H1 (cell line): ENCODE measurements at regions not wholly inside any gene's neighbourhood (a gene's known extent, or its start where the extent isn't known, plus 50 kb on each side); places are given as distances from the start of the nearest gene placed in this dataset.

Source experiments
- CTCF ChIA-PET: fragments of 300-600 bp; sonication (Branson Sonifier 250); formaldehyde crosslinking; loops from one replicate; lab custom pipeline; 2021; ENCODE audit not compliant: partially characterized antibody; lab: Charles Lee
- POLR2A ChIA-PET: fragments of 300-600 bp; sonication (Branson Sonifier 250); formaldehyde crosslinking; loops from one replicate; lab custom pipeline; 2021; ENCODE audit warnings: inconsistent platforms; ENCODE audit not compliant: partially characterized antibody; lab: Charles Lee
- DNase-seq, 2 experiments: peaks; one replicate each; pipeline versions ENCODE4 v3.0.0 to v3.0.0-alpha.2; 2010 to 2022; ENCODE audit warnings: low spot score in 2 of 2, low read depth in 1 of 2, mixed read lengths in 1 of 2
- FAIRE-seq: peaks from 2 replicates; lab custom pipeline; 2011; peaks lifted over from hg19 to GRCh38; lab: Jason Lieb, UNC
- H2AFZ ChIP-seq: 2 replicates; pipeline ENCODE4 v1.8.1; 2012; ENCODE audit warnings: low read length, inconsistent platforms
- H2AK5ac ChIP-seq: 2 replicates; pipeline ENCODE4 v1.6.1; 2013; ENCODE audit warnings: low read depth, low read length
- H2BK120ac ChIP-seq: replicated peaks from 2 replicates; pipeline ENCODE3; 2013; ENCODE audit warnings: low read depth, low read length, inconsistent platforms
- H2BK12ac ChIP-seq: 2 replicates; pipeline ENCODE4 v1.6.1; 2013; ENCODE audit warnings: low read depth, low read length
- H2BK15ac ChIP-seq: 2 replicates; pipeline ENCODE4 v1.6.1; 2013; ENCODE audit warnings: low read length
- H2BK20ac ChIP-seq: 2 replicates; pipeline ENCODE4 v1.6.1; 2013; ENCODE audit warnings: low read length
- H2BK5ac ChIP-seq: 2 replicates; pipeline ENCODE4 v1.6.1; 2013; ENCODE audit warnings: low read depth, low read length
- H3K14ac ChIP-seq: 2 replicates; pipeline ENCODE4 v1.6.1; 2013; ENCODE audit warnings: inconsistent platforms; ENCODE audit not compliant: insufficient read length
- H3K18ac ChIP-seq: 2 replicates; pipeline ENCODE4 v1.6.1; 2013; ENCODE audit warnings: low read length; ENCODE audit errors: extremely low read depth
- H3K23ac ChIP-seq: 2 replicates; pipeline ENCODE4 v1.6.1; 2013; ENCODE audit warnings: inconsistent platforms; ENCODE audit not compliant: insufficient read length
- H3K23me2 ChIP-seq: 2 replicates; pipeline ENCODE4 v1.6.1; 2013; ENCODE audit warnings: low read depth, low read length
- H3K27ac ChIP-seq: 2 replicates; pipeline ENCODE4 v1.6.1; 2011; ENCODE audit warnings: low read depth, low read length, inconsistent platforms
- H3K27me3 ChIP-seq, 4 experiments: replicated peaks in 1 of 4; 1 replicate in 1 of 4; 2 replicates in 3 of 4; pipeline versions ENCODE4 v1.6.1 to v1.8.1; 2011 to 2013; ENCODE audit warnings: low read length in 3 of 4, mild to moderate bottlenecking in 3 of 4, inconsistent platforms in 2 of 4, mixed read lengths in 2 of 4, moderate library complexity in 1 of 4; ENCODE audit not compliant: control insufficient read depth in 3 of 4, insufficient read depth in 3 of 4; ENCODE audit errors: extremely low read depth in 1 of 4
- H3K36me3 ChIP-seq, 4 experiments: 2 replicates each; pipeline versions ENCODE4 v1.6.1 to v1.8.1; 2011 to 2013; ENCODE audit warnings: mild to moderate bottlenecking in 4 of 4, low read length in 3 of 4, moderate library complexity in 2 of 4, control low read depth in 1 of 4, inconsistent platforms in 1 of 4; ENCODE audit not compliant: insufficient read depth in 4 of 4, control insufficient read depth in 2 of 4
- H3K4ac ChIP-seq: replicated peaks from 2 replicates; pipeline ENCODE3; 2013; ENCODE audit warnings: low read length, low read depth, mixed read lengths, inconsistent platforms; ENCODE audit not compliant: insufficient read length
- H3K4me1 ChIP-seq, 4 experiments: replicated peaks in 1 of 4; 1 replicate in 1 of 4; 2 replicates in 3 of 4; pipeline versions ENCODE4 v1.6.1 to v1.8.1; 2011 to 2013; ENCODE audit warnings: low read length in 3 of 4, inconsistent platforms in 2 of 4, mixed read lengths in 1 of 4; ENCODE audit not compliant: insufficient read depth in 4 of 4, control insufficient read depth in 3 of 4
- H3K4me2 ChIP-seq, 2 experiments: 2 replicates each; pipeline versions ENCODE4 v1.6.1 to v1.8.1; 2011 to 2013; ENCODE audit warnings: low read depth in 2 of 2, low read length in 2 of 2, control low read depth in 1 of 2, inconsistent platforms in 1 of 2, mild to moderate bottlenecking in 1 of 2; ENCODE audit not compliant: insufficient read depth in 1 of 2
- H3K4me3 ChIP-seq, 4 experiments: fragments of 200-600, 300-600 bp in 1 of 4; sonication (generic), shearing (Covaris generic), sonication (Bioruptor Twin) in 1 of 4; 2 replicates each; pipeline versions ENCODE4 v1.5.1 to v1.8.1; 2011 to 2016; ENCODE audit warnings: low read length in 4 of 4, low read depth in 3 of 4, control low read depth in 2 of 4, inconsistent platforms in 2 of 4, mild to moderate bottlenecking in 2 of 4, mixed read lengths in 1 of 4, moderate library complexity in 1 of 4; ENCODE audit not compliant: insufficient read depth in 2 of 4; ENCODE audit errors: extremely low read depth in 1 of 4
- H3K56ac ChIP-seq: replicated peaks from 2 replicates; pipeline ENCODE3; 2013; ENCODE audit warnings: low read depth, mild to moderate bottlenecking, mixed read lengths, low read length, inconsistent platforms; ENCODE audit not compliant: insufficient read length
- H3K79me1 ChIP-seq: 2 replicates; pipeline ENCODE4 v1.6.1; 2013; ENCODE audit warnings: low read depth, low read length, control low read depth
- H3K79me2 ChIP-seq, 2 experiments: 2 replicates each; pipeline versions ENCODE4 v1.6.1 to v1.8.1; 2012 to 2013; ENCODE audit warnings: low read length in 2 of 2, mild to moderate bottlenecking in 2 of 2, inconsistent platforms in 1 of 2; ENCODE audit not compliant: insufficient read depth in 2 of 2, control insufficient read depth in 1 of 2
- H3K9ac ChIP-seq, 4 experiments: replicated peaks in 1 of 4; 1 replicate in 1 of 4; 2 replicates in 3 of 4; pipeline versions ENCODE4 v1.6.1 to v1.8.1; 2011 to 2013; ENCODE audit warnings: low read depth in 3 of 4, low read length in 3 of 4, control low read depth in 2 of 4, mild to moderate bottlenecking in 2 of 4, moderate library complexity in 2 of 4, inconsistent platforms in 1 of 4; ENCODE audit errors: extremely low read depth in 1 of 4
- H3K9me3 ChIP-seq, 2 experiments: 2 replicates each; pipeline versions ENCODE4 v1.6.1 to v1.8.1; 2012 to 2013; ENCODE audit warnings: mild to moderate bottlenecking in 2 of 2, moderate library complexity in 2 of 2, control low read depth in 1 of 2, inconsistent platforms in 1 of 2, low read depth in 1 of 2, low read length in 1 of 2, mixed read lengths in 1 of 2; ENCODE audit not compliant: insufficient read depth in 2 of 2
- H4K20me1 ChIP-seq, 2 experiments: replicated peaks in 1 of 2; 2 replicates each; pipeline versions ENCODE3 to v1.8.1; 2011 to 2013; ENCODE audit warnings: inconsistent platforms in 2 of 2, low read length in 2 of 2, mild to moderate bottlenecking in 1 of 2; ENCODE audit not compliant: insufficient read depth in 2 of 2, control insufficient read depth in 1 of 2
- H4K5ac ChIP-seq: 2 replicates; pipeline ENCODE4 v1.6.1; 2013; ENCODE audit warnings: low read length, low read depth, mixed read lengths, inconsistent platforms; ENCODE audit not compliant: insufficient read length
- H4K8ac ChIP-seq: 2 replicates; pipeline ENCODE4 v1.8.0; 2013; ENCODE audit warnings: mild to moderate bottlenecking, moderate library complexity, low read length, inconsistent platforms; ENCODE audit not compliant: insufficient read depth; ENCODE audit errors: extremely low read depth
- H4K91ac ChIP-seq: replicated peaks from 2 replicates; pipeline ENCODE3; 2013; ENCODE audit warnings: low read length, mixed read lengths, inconsistent platforms; ENCODE audit not compliant: insufficient read length
- ATF3 ChIP-seq: IDR thresholded peaks from 2 replicates; pipeline ENCODE4 v1.6.1; 2011; ENCODE audit warnings: low read depth, mild to moderate bottlenecking, low read length; ENCODE audit not compliant: insufficient read depth
- BCL11A ChIP-seq, 2 experiments: IDR thresholded peaks; one replicate each; pipeline ENCODE4 v1.6.1; 2011; ENCODE audit warnings: low read depth in 2 of 2, low read length in 2 of 2, mild to moderate bottlenecking in 2 of 2
- FOSL1 ChIP-seq: IDR thresholded peaks from 2 replicates; pipeline ENCODE4 v1.6.1; 2011; ENCODE audit warnings: mild to moderate bottlenecking, low read depth, low read length, moderate library complexity; ENCODE audit not compliant: insufficient read depth
- HDAC2 ChIP-seq, 2 experiments: fragments of 300-600 bp in 1 of 2; sonication (generic) in 1 of 2; IDR thresholded peaks; 2 replicates each; pipeline ENCODE4 v1.6.1; 2011 to 2012; ENCODE audit warnings: low read depth in 2 of 2, low read length in 2 of 2, mild to moderate bottlenecking in 2 of 2, moderate library complexity in 2 of 2, borderline replicate concordance in 1 of 2, inconsistent platforms in 1 of 2
- JUND ChIP-seq: IDR thresholded peaks from 2 replicates; pipeline ENCODE4 v1.6.1; 2011; ENCODE audit warnings: mild to moderate bottlenecking, improper control_type of control experiment, low read length
- KDM1A ChIP-seq: fragments of 200-600, 300-600 bp; sonication (generic); IDR thresholded peaks from 2 replicates; pipeline ENCODE4 v1.7.1; 2016; ENCODE audit warnings: mild to moderate bottlenecking, low read length, borderline replicate concordance
- KDM4A ChIP-seq: IDR thresholded peaks from one replicate; pipeline ENCODE4 v1.7.1; 2012; ENCODE audit warnings: low read depth, mild to moderate bottlenecking, moderate library complexity, low read length, inconsistent platforms; ENCODE audit not compliant: severe bottlenecking
- RAD21 ChIP-seq, 2 experiments: IDR thresholded peaks in 1 of 2; conservative IDR thresholded peaks in 1 of 2; 2 replicates each; pipeline ENCODE4 v1.6.1; 2011; ENCODE audit warnings: low read depth in 2 of 2, low read length in 2 of 2, improper control_type of control experiment in 1 of 2, inconsistent platforms in 1 of 2, mild to moderate bottlenecking in 1 of 2, moderate library complexity in 1 of 2
- SIRT6 ChIP-seq: IDR thresholded peaks from one replicate; pipeline ENCODE4 v1.7.1; 2012; ENCODE audit warnings: low read length, inconsistent platforms
- SP2 ChIP-seq: IDR thresholded peaks from 2 replicates; pipeline ENCODE4 v1.6.1; 2012; ENCODE audit warnings: mild to moderate bottlenecking, low read length, inconsistent platforms
- SRF ChIP-seq: IDR thresholded peaks from 2 replicates; pipeline ENCODE4 v1.6.1; 2011; ENCODE audit warnings: mild to moderate bottlenecking, low read depth, low read length, moderate library complexity
- TAF1 ChIP-seq: IDR thresholded peaks from 2 replicates; pipeline ENCODE4 v1.6.1; 2011; ENCODE audit warnings: mild to moderate bottlenecking, low read depth, low read length
- YY1 ChIP-seq: IDR thresholded peaks from 2 replicates; pipeline ENCODE4 v1.6.1; 2011; ENCODE audit warnings: low read depth, mild to moderate bottlenecking, low read length
- WGBS, 2 experiments: shearing (Covaris generic) in 1 of 2; methylation state at CpG; one replicate each; pipeline versions ENCODE4 v1.1.6 to v1.1.7; 2013 to 2015; ENCODE audit warnings: low lambda C conversion rate in 2 of 2, mixed read lengths in 2 of 2, inconsistent platforms in 1 of 2, low coverage in 1 of 2, missing lambda C conversion rate in 1 of 2; ENCODE audit not compliant: insufficient replicate concordance in 2 of 2, insufficient coverage in 1 of 2, insufficient read length in 1 of 2; ENCODE audit errors: extremely low coverage in 1 of 2, missing lambda C conversion rate in 1 of 2; 5-methylcytosine and 5-hydroxymethylcytosine counted together
- TF ChIP-seq, protein P1 (sequence below): IDR thresholded peaks from 2 replicates; pipeline ENCODE4 v1.6.1; 2012; ENCODE audit warnings: inconsistent platforms

DNA sequence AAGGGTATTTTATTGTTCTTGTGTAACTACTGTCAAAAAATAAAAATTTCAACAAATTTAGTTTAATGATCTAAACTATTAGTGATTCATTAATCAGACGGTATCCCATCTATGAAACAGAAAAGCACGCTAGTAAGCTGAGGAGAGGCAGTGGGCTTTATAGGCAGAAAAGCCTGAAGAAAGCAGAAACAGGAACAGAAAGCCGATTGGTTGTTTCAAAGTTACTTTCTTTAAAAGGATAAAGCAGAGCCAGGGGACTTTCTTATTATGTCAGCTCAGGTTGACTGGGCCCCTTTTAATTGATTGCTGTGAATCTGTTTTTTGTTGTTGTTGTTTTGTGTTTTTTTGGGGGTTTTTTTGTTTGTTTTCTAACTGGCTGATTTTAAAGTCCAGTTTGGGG, 105.5 kb downstream of the TES start:
- Histone ChIP-seq H3K27ac (no peak overlapping the region), H2BK20ac (no peak overlapping the region), H3K14ac (no peak overlapping the region), H3K23ac (no peak overlapping the region), H2AK5ac (no peak overlapping the region), H3K9me3 (no peaks in the 10 kb centered on the region), H3K4ac (no peak overlapping the region), H3K79me2 (no peaks in the 10 kb centered on the region), H3K4me2 (no peak overlapping the region), H3K56ac (no peak overlapping the region), H3K27me3 (no peaks in the 10 kb centered on the region), H2BK15ac (no peak overlapping the region), H2BK12ac (no peak overlapping the region), H3K36me3 (no peaks in the 10 kb centered on the region), H3K23me2 (no peaks in the 10 kb centered on the region; the same call in 1 of the 2 replicates), H4K91ac (no peak overlapping the region), H2AFZ (no peak overlapping the region), H4K8ac (no peak overlapping the region), H4K5ac (no peak overlapping the region), H3K4me3 (no peak overlapping the region), H3K79me1 (no peaks in the 10 kb centered on the region), H3K9ac (no peak overlapping the region), H2BK120ac (no peak overlapping the region), H3K18ac (no peak overlapping the region), H3K4me1 (peaks cover 0 to 3% (median 0%) of the 10 kb centered on the region in 4 experiments; a peak in 1 of 7 replicates), H2BK5ac (no peak overlapping the region), H4K20me1 (no peaks in the 10 kb centered on the region)
- FAIRE-seq, result no peak
- WGBS, 2 experiments, result 75% methylated on average over 3 of the region's 3 CpGs; no CpG with 5 or more reads in 1 of the 2 experiments
- ChIA-PET POLR2A (no interaction called here), CTCF (no interaction called here)
- no peak for DNase-seq
- TF ChIP-seq BCL11A (IDR thresholded peaks at IDR 0.05; ENCODE audit: low read depth in 2 of 2, low read length in 2 of 2) (no peak), JUND (no peak), SIRT6 (no peak), KDM4A (no peak), HDAC2 (IDR thresholded peaks at IDR 0.05; ENCODE audit: borderline replicate concordance in 1 of 2, low read depth in 2 of 2, low read length in 2 of 2) (no peak), TAF1 (no peak), RAD21 (IDR thresholded peaks at IDR 0.05 in 1 of 2, conservative IDR thresholded peaks at IDR 0.05 in 1 of 2; ENCODE audit: low read depth in 2 of 2, low read length in 2 of 2) (no peak), SP2 (no peak), SRF (no peak), FOSL1 (no peak), YY1 (no peak), KDM1A (no peak), ATF3 (no peak)
- TF ChIP-seq, protein P1, sequence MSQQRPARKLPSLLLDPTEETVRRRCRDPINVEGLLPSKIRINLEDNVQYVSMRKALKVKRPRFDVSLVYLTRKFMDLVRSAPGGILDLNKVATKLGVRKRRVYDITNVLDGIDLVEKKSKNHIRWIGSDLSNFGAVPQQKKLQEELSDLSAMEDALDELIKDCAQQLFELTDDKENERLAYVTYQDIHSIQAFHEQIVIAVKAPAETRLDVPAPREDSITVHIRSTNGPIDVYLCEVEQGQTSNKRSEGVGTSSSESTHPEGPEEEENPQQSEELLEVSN, result no peak
